ENCODE measurements at regions not wholly inside any gene's neighbourhood (a gene's known extent, or its start where the extent isn't known, plus 50 kb on each side); places are given as distances from the start of the nearest gene placed in this dataset.

- no peak overlapping the region for H3K4me3 ChIP-seq (ENCODE audit: insufficient read depth, low read depth, low read length, poor library complexity, severe bottlenecking)
- no peaks in the 10 kb centered on the region for H3K27me3 ChIP-seq (replicated peaks; ENCODE audit: control insufficient read depth, insufficient read depth, low read length, poor library complexity, severe bottlenecking)
- no peaks in the 10 kb centered on the region for H3K36me3 ChIP-seq (ENCODE audit: control insufficient read depth, insufficient read depth, low read length)
- no peak for DNase-seq
- H3K27ac ChIP-seq (ENCODE audit: insufficient read depth, low read length, poor library complexity, severe bottlenecking), result no peak overlapping the region
- H3K4me1 ChIP-seq (ENCODE audit: control insufficient read depth, insufficient read depth, low read length, poor library complexity, severe bottlenecking), result no peaks in the 10 kb centered on the region
- no peaks in the 10 kb centered on the region for H3K9me3 ChIP-seq (ENCODE audit: control insufficient read depth, low read length)
These were observed 1116.7 kb upstream of the SEMA6A start for GRCh38 chr5:117691081-117691870.

GRCh38 chr5:117690612-117691011 is 1116.0 kb upstream of the SEMA6A start:
- H3K4me3 ChIP-seq (ENCODE audit: insufficient read depth, low read depth, low read length, poor library complexity, severe bottlenecking), result no peak overlapping the region
- no peaks in the 10 kb centered on the region for H3K27me3 ChIP-seq (replicated peaks; ENCODE audit: control insufficient read depth, insufficient read depth, low read length, poor library complexity, severe bottlenecking)
- H3K4me1 ChIP-seq (ENCODE audit: control insufficient read depth, insufficient read depth, low read length, poor library complexity, severe bottlenecking), result no peaks in the 10 kb centered on the region
- DNase-seq, result no peak
- H3K36me3 ChIP-seq (ENCODE audit: control insufficient read depth, insufficient read depth, low read length), result no peaks in the 10 kb centered on the region
- H3K27ac ChIP-seq (ENCODE audit: insufficient read depth, low read length, poor library complexity, severe bottlenecking), result no peak overlapping the region
- no peaks in the 10 kb centered on the region for H3K9me3 ChIP-seq (ENCODE audit: control insufficient read depth, low read length)

- no peak for DNase-seq
- no peak overlapping the region for H3K27ac ChIP-seq (ENCODE audit: insufficient read depth, low read length, poor library complexity, severe bottlenecking)
These were observed 1112.3 kb upstream of the SEMA6A start for GRCh38 chr5:117686926-117687325.

GRCh38 chr5:117682416-117682815 is 1107.8 kb upstream of the SEMA6A start:
- no peak overlapping the region for H3K27ac ChIP-seq (ENCODE audit: insufficient read depth, low read length, poor library complexity, severe bottlenecking)
- H3K27me3 ChIP-seq (replicated peaks; ENCODE audit: control insufficient read depth, insufficient read depth, low read length, poor library complexity, severe bottlenecking), result no peaks in the 10 kb centered on the region
- H3K9me3 ChIP-seq (ENCODE audit: control insufficient read depth, low read length), result no peaks in the 10 kb centered on the region
- H3K4me3 ChIP-seq (ENCODE audit: insufficient read depth, low read depth, low read length, poor library complexity, severe bottlenecking), result no peak overlapping the region
- H3K36me3 ChIP-seq (ENCODE audit: control insufficient read depth, insufficient read depth, low read length), result no peaks in the 10 kb centered on the region
- DNase-seq, result no peak
- no peaks in the 10 kb centered on the region for H3K4me1 ChIP-seq (ENCODE audit: control insufficient read depth, insufficient read depth, low read length, poor library complexity, severe bottlenecking)

More at GRCh38 chr5:117686926-117687325, 1112.3 kb upstream of the SEMA6A start:
- Histone ChIP-seq H3K4me3 (ENCODE audit: insufficient read depth, low read depth, low read length, poor library complexity, severe bottlenecking) (no peak overlapping the region), H3K36me3 (ENCODE audit: control insufficient read depth, insufficient read depth, low read length) (no peaks in the 10 kb centered on the region), H3K9me3 (ENCODE audit: control insufficient read depth, low read length) (no peaks in the 10 kb centered on the region), H3K27me3 (replicated peaks; ENCODE audit: control insufficient read depth, insufficient read depth, low read length, poor library complexity, severe bottlenecking) (no peaks in the 10 kb centered on the region), H3K4me1 (ENCODE audit: control insufficient read depth, insufficient read depth, low read length, poor library complexity, severe bottlenecking) (no peaks in the 10 kb centered on the region)

- no peaks in the 10 kb centered on the region for H3K9me3 ChIP-seq (ENCODE audit: control insufficient read depth, low read length)
- H3K36me3 ChIP-seq (ENCODE audit: control insufficient read depth, insufficient read depth, low read length), result no peaks in the 10 kb centered on the region
- H3K27ac ChIP-seq (ENCODE audit: insufficient read depth, low read length, poor library complexity, severe bottlenecking), result no peak overlapping the region
- no peak for DNase-seq
- no peaks in the 10 kb centered on the region for H3K27me3 ChIP-seq (replicated peaks; ENCODE audit: control insufficient read depth, insufficient read depth, low read length, poor library complexity, severe bottlenecking)
- no peaks in the 10 kb centered on the region for H3K4me1 ChIP-seq (ENCODE audit: control insufficient read depth, insufficient read depth, low read length, poor library complexity, severe bottlenecking)
- H3K4me3 ChIP-seq (ENCODE audit: insufficient read depth, low read depth, low read length, poor library complexity, severe bottlenecking), result no peak overlapping the region
These were observed 1107.0 kb upstream of the SEMA6A start for GRCh38 chr5:117681431-117682254.

- Histone ChIP-seq H3K36me3 (ENCODE audit: control insufficient read depth, insufficient read depth, low read length) (no peaks in the 10 kb centered on the region), H3K9me3 (ENCODE audit: control insufficient read depth, low read length) (no peaks in the 10 kb centered on the region), H3K27me3 (replicated peaks; ENCODE audit: control insufficient read depth, insufficient read depth, low read length, poor library complexity, severe bottlenecking) (no peaks in the 10 kb centered on the region), H3K4me3 (ENCODE audit: insufficient read depth, low read depth, low read length, poor library complexity, severe bottlenecking) (no peak overlapping the region), H3K4me1 (ENCODE audit: control insufficient read depth, insufficient read depth, low read length, poor library complexity, severe bottlenecking) (no peaks in the 10 kb centered on the region), H3K27ac (ENCODE audit: insufficient read depth, low read length, poor library complexity, severe bottlenecking) (no peak overlapping the region)
- no peak for DNase-seq
These were observed 1105.8 kb upstream of the SEMA6A start for GRCh38 chr5:117680426-117680825.

GRCh38 chr5:117679046-117679445 is 1104.4 kb upstream of the SEMA6A start:
- Histone ChIP-seq H3K9me3 (ENCODE audit: control insufficient read depth, low read length) (no peaks in the 10 kb centered on the region), H3K27ac (ENCODE audit: insufficient read depth, low read length, poor library complexity, severe bottlenecking) (no peak overlapping the region), H3K27me3 (replicated peaks; ENCODE audit: control insufficient read depth, insufficient read depth, low read length, poor library complexity, severe bottlenecking) (no peaks in the 10 kb centered on the region), H3K36me3 (ENCODE audit: control insufficient read depth, insufficient read depth, low read length) (no peaks in the 10 kb centered on the region), H3K4me3 (ENCODE audit: insufficient read depth, low read depth, low read length, poor library complexity, severe bottlenecking) (no peak overlapping the region), H3K4me1 (ENCODE audit: control insufficient read depth, insufficient read depth, low read length, poor library complexity, severe bottlenecking) (no peaks in the 10 kb centered on the region)
- DNase-seq, result no peak

GRCh38 chr5:117675646-117676045 is 1101.0 kb upstream of the SEMA6A start:
- H3K4me1 ChIP-seq (ENCODE audit: control insufficient read depth, insufficient read depth, low read length, poor library complexity, severe bottlenecking), result no peaks in the 10 kb centered on the region
- no peak for DNase-seq
- H3K36me3 ChIP-seq (ENCODE audit: control insufficient read depth, insufficient read depth, low read length), result no peaks in the 10 kb centered on the region
- no peaks in the 10 kb centered on the region for H3K27me3 ChIP-seq (replicated peaks; ENCODE audit: control insufficient read depth, insufficient read depth, low read length, poor library complexity, severe bottlenecking)
- no peak overlapping the region for H3K27ac ChIP-seq (ENCODE audit: insufficient read depth, low read length, poor library complexity, severe bottlenecking)
- H3K4me3 ChIP-seq (ENCODE audit: insufficient read depth, low read depth, low read length, poor library complexity, severe bottlenecking), result no peak overlapping the region
- H3K9me3 ChIP-seq (ENCODE audit: control insufficient read depth, low read length), result no peaks in the 10 kb centered on the region

GRCh38 chr5:117671551-117671950 is 1096.9 kb upstream of the SEMA6A start:
- no peaks in the 10 kb centered on the region for H3K4me1 ChIP-seq (ENCODE audit: control insufficient read depth, insufficient read depth, low read length, poor library complexity, severe bottlenecking)
- DNase-seq, result no peak
- H3K27me3 ChIP-seq (replicated peaks; ENCODE audit: control insufficient read depth, insufficient read depth, low read length, poor library complexity, severe bottlenecking), result no peaks in the 10 kb centered on the region
- H3K36me3 ChIP-seq (ENCODE audit: control insufficient read depth, insufficient read depth, low read length), result no peaks in the 10 kb centered on the region
- H3K27ac ChIP-seq (ENCODE audit: insufficient read depth, low read length, poor library complexity, severe bottlenecking), result no peak overlapping the region
- no peak overlapping the region for H3K4me3 ChIP-seq (ENCODE audit: insufficient read depth, low read depth, low read length, poor library complexity, severe bottlenecking)
- no peaks in the 10 kb centered on the region for H3K9me3 ChIP-seq (ENCODE audit: control insufficient read depth, low read length)

GRCh38 chr5:117667105-117667504 is 1092.5 kb upstream of the SEMA6A start:
- no peaks in the 10 kb centered on the region for H3K4me1 ChIP-seq (ENCODE audit: control insufficient read depth, insufficient read depth, low read length, poor library complexity, severe bottlenecking)
- H3K27me3 ChIP-seq (replicated peaks; ENCODE audit: control insufficient read depth, insufficient read depth, low read length, poor library complexity, severe bottlenecking), result no peaks in the 10 kb centered on the region
- H3K36me3 ChIP-seq (ENCODE audit: control insufficient read depth, insufficient read depth, low read length), result no peaks in the 10 kb centered on the region
- H3K27ac ChIP-seq (ENCODE audit: insufficient read depth, low read length, poor library complexity, severe bottlenecking), result no peak overlapping the region
- H3K9me3 ChIP-seq (ENCODE audit: control insufficient read depth, low read length), result no peaks in the 10 kb centered on the region
- no peak for DNase-seq
- H3K4me3 ChIP-seq (ENCODE audit: insufficient read depth, low read depth, low read length, poor library complexity, severe bottlenecking), result no peak overlapping the region

All from effector memory CD4-positive, alpha-beta T cell (primary cell).